WERI-Rb-1 (cell line): ENCODE measurements at regions not wholly inside any gene's neighbourhood (a gene's known extent, or its start where the extent isn't known, plus 50 kb on each side); places are given as distances from the start of the nearest gene placed in this dataset.

Experiments
- DNase-seq: peaks from one replicate; pipeline ENCODE4 v3.0.0-alpha.2; 2020
- H3K27ac ChIP-seq: fragments of 250-450 bp; sonication (Bioruptor Pico); 2 replicates; pipeline ENCODE4 v1.5.1; 2020; ENCODE audit warnings: mild to moderate bottlenecking, moderate library complexity
- H3K27me3 ChIP-seq: fragments of 250-450 bp; sonication (Bioruptor Pico); 2 replicates; pipeline ENCODE4 v1.5.1; 2021; ENCODE audit warnings: mild to moderate bottlenecking, low read depth, moderate library complexity; ENCODE audit not compliant: insufficient read depth, severe bottlenecking
- H3K36me3 ChIP-seq: fragments of 250-450 bp; sonication (Bioruptor Pico); 2 replicates; pipeline ENCODE4 v1.5.1; 2020; ENCODE audit warnings: mild to moderate bottlenecking, moderate library complexity
- H3K4me3 ChIP-seq: 2 replicates; pipeline ENCODE4 v1.5.1; 2011; ENCODE audit warnings: low read depth, mild to moderate bottlenecking, control low read depth, low read length
- H3K9me3 ChIP-seq: fragments of 250-450 bp; sonication (Bioruptor Pico); 2 replicates; pipeline ENCODE4 v1.5.1; 2021; ENCODE audit warnings: mild to moderate bottlenecking, moderate library complexity; ENCODE audit not compliant: severe bottlenecking
- CTCF ChIP-seq: IDR thresholded peaks from 2 replicates; pipeline ENCODE4 v1.5.1; 2011; ENCODE audit warnings: low read depth, mild to moderate bottlenecking, control low read depth, inconsistent platforms, low read length

GRCh38 chr1:78237364-78237916 is 191.7 kb downstream of the GIPC2 start:
- Histone ChIP-seq H3K9me3 (no peaks in the 10 kb centered on the region), H3K4me3 (no peak overlapping the region), H3K27ac (no peak overlapping the region), H3K36me3 (no peaks in the 10 kb centered on the region), H3K27me3 (no peaks in the 10 kb centered on the region)
- no peak for DNase-seq
- no peak for TF ChIP-seq CTCF

GRCh38 chr1:78240191-78240590 is 194.4 kb downstream of the GIPC2 start:
- Histone ChIP-seq H3K36me3 (no peaks in the 10 kb centered on the region), H3K4me3 (no peak overlapping the region), H3K9me3 (no peaks in the 10 kb centered on the region), H3K27ac (no peak overlapping the region), H3K27me3 (no peaks in the 10 kb centered on the region)
- DNase-seq = no peak
- no peak for TF ChIP-seq CTCF

- no peak for TF ChIP-seq CTCF
- Histone ChIP-seq H3K9me3 (no peaks in the 10 kb centered on the region), H3K27me3 (no peaks in the 10 kb centered on the region), H3K27ac (no peak overlapping the region), H3K36me3 (no peaks in the 10 kb centered on the region), H3K4me3 (no peak overlapping the region)
- no peak for DNase-seq
Measured at GRCh38 chr1:78240755-78241154, 195.0 kb downstream of the GIPC2 start.

- H3K27me3 ChIP-seq = peaks cover 9% of the 10 kb centered on the region
- no peaks in the 10 kb centered on the region for H3K9me3 ChIP-seq
- no peak for DNase-seq
- TF ChIP-seq CTCF = no peak
- H3K4me3 ChIP-seq = no peak overlapping the region
- no peaks in the 10 kb centered on the region for H3K36me3 ChIP-seq
- no peak overlapping the region for H3K27ac ChIP-seq
Measured at GRCh38 chr1:78247079-78247478, 201.3 kb downstream of the GIPC2 start.

GRCh38 chr1:78250201-78250600 is 204.4 kb downstream of the GIPC2 start:
- H3K4me3 ChIP-seq = no peak overlapping the region
- no peaks in the 10 kb centered on the region for H3K9me3 ChIP-seq
- peaks cover 18% of the 10 kb centered on the region for H3K27me3 ChIP-seq
- no peaks in the 10 kb centered on the region for H3K36me3 ChIP-seq
- no peak for DNase-seq
- no peak overlapping the region for H3K27ac ChIP-seq
- TF ChIP-seq CTCF = no peak

GRCh38 chr1:78254517-78254916 is 208.8 kb downstream of the GIPC2 start:
- DNase-seq = no peak
- H3K27ac ChIP-seq = no peak overlapping the region
- peaks cover 18% of the 10 kb centered on the region for H3K27me3 ChIP-seq
- H3K4me3 ChIP-seq = no peak overlapping the region
- no peaks in the 10 kb centered on the region for H3K36me3 ChIP-seq
- H3K9me3 ChIP-seq = no peaks in the 10 kb centered on the region
- TF ChIP-seq CTCF = no peak
